Progenitor cell of endocrine pancreas (in vitro differentiated cells): ENCODE measurements at regions not wholly inside any gene's neighbourhood (a gene's known extent, or its start where the extent isn't known, plus 50 kb on each side); places are given as distances from the start of the nearest gene placed in this dataset.
"Not testable (repeated sequence)": the region's sequence is repeated elsewhere in the genome, so short reads cannot be mapped to it uniquely, and the experiment has no call there.

Experiments used
- DNase-seq: peaks from one replicate; pipeline ENCODE4 v3.0.0; 2021; ENCODE audit warnings: low spot score; ENCODE audit not compliant: unreplicated experiment
- H3K27ac Mint-ChIP-seq: 2 replicates; pipeline ENCODE4 v1.8.0; 2021; ENCODE audit warnings: mild to moderate bottlenecking, moderate library complexity, mixed read lengths
- H3K27me3 Mint-ChIP-seq: 2 replicates; pipeline ENCODE4 v1.8.0; 2021; ENCODE audit warnings: mixed read lengths
- H3K36me3 Mint-ChIP-seq: 2 replicates; pipeline ENCODE4 v1.8.0; 2022; ENCODE audit warnings: mixed read lengths; ENCODE audit not compliant: insufficient read depth
- H3K4me1 Mint-ChIP-seq: 2 replicates; pipeline ENCODE4 v1.8.0; 2021; ENCODE audit warnings: low read depth, mixed read lengths
- H3K4me3 Mint-ChIP-seq: 2 replicates; pipeline ENCODE4 v1.8.0; 2021; ENCODE audit warnings: low read depth, mild to moderate bottlenecking, moderate library complexity, mixed read lengths
- H3K9me3 Mint-ChIP-seq: 2 replicates; pipeline ENCODE4 v1.8.0; 2021; ENCODE audit warnings: low read depth, mixed read lengths
- CTCF ChIP-seq: fragments of 200-600 bp; sonication (generic); IDR thresholded peaks from one replicate; pipeline ENCODE4 v1.5.0; 2021; ENCODE audit warnings: antibody characterized with exemption, mild to moderate bottlenecking; ENCODE audit not compliant: unreplicated experiment

- Mint-ChIP-seq H3K4me3 (no peak overlapping the region), H3K4me1 (peaks cover 1% of the 10 kb centered on the region), H3K27ac (no peak overlapping the region), H3K36me3 (no peaks in the 10 kb centered on the region), H3K27me3 (peaks cover 2% of the 10 kb centered on the region), H3K9me3 (no peaks in the 10 kb centered on the region)
- no peak for DNase-seq
- no peak for TF ChIP-seq CTCF
These were observed 83.5 kb downstream of the MYL12B start for GRCh38 chr18:3345452-3345851.

- no peaks in the 10 kb centered on the region for H3K9me3 Mint-ChIP-seq
- no peak overlapping the region for H3K27ac Mint-ChIP-seq
- no peak for TF ChIP-seq CTCF
- peaks cover 2% of the 10 kb centered on the region for H3K27me3 Mint-ChIP-seq
- DNase-seq = no peak
- H3K36me3 Mint-ChIP-seq = no peaks in the 10 kb centered on the region
- no peak overlapping the region for H3K4me3 Mint-ChIP-seq
- H3K4me1 Mint-ChIP-seq = peaks cover under 1% of the 10 kb centered on the region
These were observed 84.0 kb downstream of the MYL12B start for GRCh38 chr18:3345885-3346284.

- no peak for DNase-seq
- no peaks in the 10 kb centered on the region for H3K9me3 Mint-ChIP-seq
- H3K4me1 Mint-ChIP-seq = no peaks in the 10 kb centered on the region
- no peaks in the 10 kb centered on the region for H3K36me3 Mint-ChIP-seq
- H3K4me3 Mint-ChIP-seq = no peak overlapping the region
- peaks cover 2% of the 10 kb centered on the region for H3K27me3 Mint-ChIP-seq
- H3K27ac Mint-ChIP-seq = no peak overlapping the region
- no peak for TF ChIP-seq CTCF
These were observed 84.6 kb downstream of the MYL12B start for GRCh38 chr18:3346487-3346886.

- H3K4me1 Mint-ChIP-seq = no peaks in the 10 kb centered on the region
- H3K27ac Mint-ChIP-seq = no peak overlapping the region
- H3K27me3 Mint-ChIP-seq = peaks cover 2% of the 10 kb centered on the region
- no peak for DNase-seq
- no peaks in the 10 kb centered on the region for H3K36me3 Mint-ChIP-seq
- no peaks in the 10 kb centered on the region for H3K9me3 Mint-ChIP-seq
- TF ChIP-seq CTCF = no peak
- H3K4me3 Mint-ChIP-seq = no peak overlapping the region
These were observed 85.4 kb downstream of the MYL12B start for GRCh38 chr18:3347286-3347803.

- no peak for TF ChIP-seq CTCF
- H3K9me3 Mint-ChIP-seq = no peaks in the 10 kb centered on the region
- no peak for DNase-seq
- no peaks in the 10 kb centered on the region for H3K4me1 Mint-ChIP-seq
- peaks cover 2% of the 10 kb centered on the region for H3K27me3 Mint-ChIP-seq
- no peaks in the 10 kb centered on the region for H3K36me3 Mint-ChIP-seq
- H3K4me3 Mint-ChIP-seq = no peak overlapping the region
- H3K27ac Mint-ChIP-seq = no peak overlapping the region
These were observed 86.2 kb downstream of the MYL12B start for GRCh38 chr18:3348176-3348575.

GRCh38 chr18:3349046-3349841 lies 87.3 kb downstream of the MYL12B start:
- H3K9me3 Mint-ChIP-seq, H3K27me3 Mint-ChIP-seq, H3K36me3 Mint-ChIP-seq, H3K4me1 Mint-ChIP-seq, H3K27ac Mint-ChIP-seq, H3K4me3 Mint-ChIP-seq, DNase-seq: not testable (repeated sequence)
